Suppressor macrophage treated with lipopolysaccharide for 1 hour (primary cell): ENCODE measurements at regions not wholly inside any gene's neighbourhood (a gene's known extent, or its start where the extent isn't known, plus 50 kb on each side); places are given as distances from the start of the nearest gene placed in this dataset.

Experiments
- DNase-seq, 3 donors: peaks; one replicate each; pipeline ENCODE4 v3.0.0-alpha.2; 2020 to 2022

DNA sequence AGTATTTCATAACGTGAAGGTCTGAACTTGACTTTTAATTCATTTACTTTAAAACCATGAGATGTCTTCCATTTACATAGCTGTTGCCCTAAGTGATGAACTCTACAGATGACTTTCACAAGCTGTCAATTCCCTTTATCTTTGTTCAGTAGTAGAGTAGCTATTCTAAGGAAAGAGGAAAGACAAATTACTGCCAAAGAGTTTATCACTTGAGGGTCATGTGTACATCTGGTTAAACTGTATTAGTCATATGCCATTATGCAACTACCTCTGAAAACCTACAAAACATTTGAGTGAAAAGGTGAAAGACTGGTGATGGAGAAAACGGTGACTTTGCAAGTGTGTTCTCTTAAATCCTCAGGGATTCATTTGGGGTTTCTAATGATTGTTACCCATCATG lies 763.9 kb downstream of the TMEM182 start:
- DNase-seq = no peak

DNA sequence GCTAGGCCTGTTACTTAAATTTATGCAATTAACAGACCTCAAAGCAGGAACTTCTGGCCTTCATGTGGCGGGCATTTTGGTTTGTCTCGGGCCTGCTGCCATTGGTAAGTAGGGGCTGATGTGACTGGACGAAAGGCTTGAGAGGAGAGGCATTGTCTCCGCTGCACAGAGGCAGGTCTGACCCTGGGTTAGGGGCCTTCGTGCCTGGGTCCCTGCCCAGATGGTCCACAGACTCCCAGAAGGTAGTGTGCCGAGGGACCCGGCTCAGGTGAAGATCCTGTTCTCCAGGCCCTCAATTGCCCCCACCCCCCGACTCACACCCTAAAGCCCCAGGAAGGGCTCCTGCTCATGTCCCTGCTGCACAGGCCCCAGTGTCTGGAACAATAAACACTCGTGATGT lies 764.9 kb downstream of the TMEM182 start:
- no peak for DNase-seq

DNA sequence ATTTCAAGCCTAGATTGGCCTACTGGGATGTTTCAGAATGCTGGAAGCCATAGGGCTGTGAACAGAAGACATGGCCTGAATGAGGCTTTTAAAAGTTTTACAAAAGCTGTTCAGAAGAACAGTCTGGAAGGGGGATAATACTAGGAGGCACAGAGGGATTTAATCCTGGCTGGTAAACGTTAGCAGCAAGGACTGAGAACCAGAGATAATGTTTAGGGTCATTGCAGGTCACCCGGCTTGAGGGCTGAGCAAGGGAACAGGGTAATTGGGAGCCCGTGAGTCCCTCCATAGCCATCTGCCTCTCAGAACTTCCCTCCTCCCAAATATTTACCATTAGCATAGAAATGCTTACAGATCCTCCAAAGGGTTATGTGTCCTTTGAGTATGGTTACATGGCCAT lies 765.4 kb downstream of the TMEM182 start:
- no peak for DNase-seq

DNA sequence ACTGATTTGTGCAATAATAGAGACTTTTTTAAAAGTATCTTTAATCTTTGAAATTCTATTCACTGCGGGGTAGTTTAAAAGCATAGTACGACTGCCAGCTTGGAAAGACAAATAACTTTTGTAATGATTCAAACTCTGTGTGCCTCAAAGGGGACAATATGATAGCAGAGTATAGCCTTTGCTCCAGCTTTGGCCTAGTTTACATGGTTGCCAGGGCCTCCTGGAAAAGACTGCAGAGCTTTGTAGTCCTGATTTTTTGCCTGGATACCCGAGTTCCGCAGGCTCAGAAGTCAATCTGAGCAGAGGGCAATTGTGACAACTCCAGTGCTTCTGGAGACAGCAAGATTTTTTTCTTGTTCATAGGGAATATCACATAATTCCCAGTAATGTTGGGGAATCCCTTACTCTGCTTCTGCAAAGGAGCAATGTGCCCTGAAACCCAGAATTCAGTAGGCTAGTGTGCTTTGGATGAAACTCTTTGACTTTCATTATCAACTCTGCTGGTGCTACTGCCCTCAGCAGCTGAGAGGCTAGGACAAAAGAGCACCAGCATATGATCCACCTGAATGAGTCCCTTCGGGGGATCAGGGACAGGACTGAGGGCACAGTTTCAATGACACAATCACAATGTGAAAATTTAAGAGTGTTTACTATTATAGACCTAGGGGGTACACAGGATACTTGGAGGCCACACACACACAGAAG lies 768.1 kb downstream of the TMEM182 start:
- no peak for DNase-seq

DNA sequence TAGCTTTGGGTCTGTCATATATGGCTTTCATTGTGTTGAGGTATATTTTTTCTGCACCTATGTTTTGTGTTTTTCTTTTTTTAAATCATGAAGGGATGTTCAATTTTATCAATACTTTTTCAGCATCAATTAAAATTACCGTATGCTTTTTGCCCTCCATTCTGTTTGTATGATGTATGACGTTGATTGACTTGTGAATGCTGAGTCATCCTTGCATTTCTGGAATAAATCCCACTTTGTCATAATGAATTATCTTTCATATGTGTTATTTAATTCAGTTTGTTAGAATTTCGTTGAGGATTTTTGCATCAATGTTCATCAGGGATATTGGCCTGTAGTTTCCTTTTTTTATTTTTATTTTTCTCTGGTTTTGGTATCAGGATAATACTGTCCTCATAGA lies 790.9 kb downstream of the TMEM182 start:
- no peak for DNase-seq

DNA sequence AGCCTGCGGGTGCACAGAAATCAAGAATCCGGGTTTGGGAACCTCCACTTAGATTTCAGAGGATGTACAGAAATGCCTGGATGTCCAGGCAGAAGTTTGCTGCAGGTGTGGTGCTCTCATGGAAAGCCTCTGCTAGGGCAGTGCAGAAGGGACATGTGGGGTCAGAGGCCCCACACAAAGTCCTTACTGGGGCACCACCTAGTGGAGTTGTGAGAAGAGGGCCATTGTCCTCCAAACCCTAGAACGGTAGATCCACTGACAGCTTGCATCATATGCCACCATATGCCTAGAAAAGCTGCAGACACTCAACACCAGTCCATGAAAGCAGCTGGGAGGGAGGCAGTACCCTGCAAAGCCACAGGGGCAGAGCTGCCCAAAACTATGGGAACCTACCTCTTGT lies 833.0 kb downstream of the TMEM182 start:
- DNase-seq = no peak

DNA sequence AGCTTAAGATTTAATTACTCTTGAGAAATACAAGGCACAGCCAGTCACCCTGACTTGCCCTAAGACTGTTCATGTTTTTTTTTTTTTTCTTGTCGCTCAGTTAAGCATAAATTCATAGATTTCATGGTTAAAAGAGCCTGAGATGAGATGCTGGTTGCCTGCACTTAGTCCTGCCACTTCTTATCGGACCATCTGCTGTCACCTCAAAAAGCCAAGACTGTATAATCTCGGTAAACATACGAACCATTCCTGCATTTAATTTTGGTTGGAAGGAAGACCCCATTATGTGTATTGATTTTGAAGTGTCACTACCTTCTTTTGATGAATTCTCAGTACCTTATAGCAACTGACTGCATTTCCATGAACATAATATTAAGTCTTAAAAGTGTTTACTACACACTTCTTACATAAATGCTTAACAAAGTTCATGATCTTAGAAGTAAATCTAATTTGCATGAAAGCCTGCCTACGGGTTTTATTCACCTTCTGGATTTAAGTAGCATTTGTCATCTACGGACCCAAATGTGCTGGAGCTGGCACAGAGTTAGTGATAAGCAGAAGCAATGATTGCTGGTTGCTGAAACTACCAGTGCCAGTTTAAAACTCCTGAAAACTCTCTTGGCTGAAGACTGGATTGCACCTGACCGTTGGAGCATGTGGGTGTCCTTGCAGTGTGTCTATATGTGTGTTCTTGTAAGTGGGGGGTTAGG lies 843.4 kb downstream of the TMEM182 start:
- no peak for DNase-seq

DNA sequence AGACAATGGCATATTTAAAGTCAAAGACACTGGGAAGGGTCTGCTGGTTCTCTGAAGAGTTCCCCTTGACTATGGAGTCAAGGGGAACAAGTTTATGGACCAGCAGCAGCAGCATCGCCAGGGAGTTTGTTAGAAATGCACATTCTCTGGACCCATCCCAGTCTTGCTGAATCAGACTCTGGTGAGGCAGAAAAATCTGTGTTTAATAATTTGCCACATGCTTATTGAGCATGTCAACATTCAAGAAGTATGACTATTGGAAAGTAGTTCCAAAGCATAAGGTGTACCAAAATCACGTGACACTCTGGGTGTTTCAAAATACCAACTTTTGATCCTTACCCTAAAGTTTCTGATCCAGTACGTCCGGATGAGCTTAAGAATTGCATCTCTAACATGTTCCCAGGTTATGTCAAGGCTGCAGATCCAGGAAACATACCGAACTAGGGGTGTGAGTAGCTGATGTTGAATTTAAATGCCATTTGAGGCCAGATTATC lies 853.8 kb downstream of the TMEM182 start:
- no peak for DNase-seq

DNA sequence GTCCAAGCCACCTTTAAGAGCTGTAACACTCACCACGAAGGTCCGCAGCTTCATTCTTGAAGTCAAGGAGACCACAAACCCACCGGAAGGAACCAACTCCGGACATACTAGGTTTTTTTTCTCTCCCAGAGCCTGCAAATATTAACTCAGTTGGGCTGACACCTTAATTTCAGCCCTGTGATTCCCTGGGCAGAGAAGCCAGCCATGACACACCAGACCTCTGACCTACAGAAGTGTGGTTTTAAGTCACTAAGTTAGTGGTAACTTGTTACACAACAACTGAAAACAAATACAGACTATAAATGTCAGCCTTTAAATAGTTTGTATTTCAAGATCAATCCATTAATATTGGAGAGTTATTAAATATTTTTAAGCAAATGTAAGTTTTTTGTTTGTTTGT lies 855.1 kb downstream of the TMEM182 start:
- no peak for DNase-seq

DNA sequence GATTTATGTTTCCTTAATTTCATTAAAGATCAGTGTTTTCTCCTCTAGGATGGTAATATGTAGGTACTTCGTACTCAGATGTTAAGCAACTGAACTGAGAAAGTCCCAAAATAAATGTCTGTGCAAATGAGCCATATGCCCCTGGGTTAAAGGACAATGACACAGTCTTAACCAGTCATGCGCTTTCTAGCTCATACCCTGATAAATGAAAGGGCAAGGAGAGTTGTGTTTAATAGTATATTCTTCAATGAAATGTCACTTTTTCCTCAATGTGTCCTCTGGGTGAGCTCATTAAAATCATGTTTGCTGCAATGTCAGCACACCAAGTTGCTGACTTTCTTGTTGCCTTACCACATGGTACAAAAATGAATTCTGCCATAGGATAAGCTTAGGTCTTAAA lies 856.3 kb downstream of the TMEM182 start:
- no peak for DNase-seq

DNA sequence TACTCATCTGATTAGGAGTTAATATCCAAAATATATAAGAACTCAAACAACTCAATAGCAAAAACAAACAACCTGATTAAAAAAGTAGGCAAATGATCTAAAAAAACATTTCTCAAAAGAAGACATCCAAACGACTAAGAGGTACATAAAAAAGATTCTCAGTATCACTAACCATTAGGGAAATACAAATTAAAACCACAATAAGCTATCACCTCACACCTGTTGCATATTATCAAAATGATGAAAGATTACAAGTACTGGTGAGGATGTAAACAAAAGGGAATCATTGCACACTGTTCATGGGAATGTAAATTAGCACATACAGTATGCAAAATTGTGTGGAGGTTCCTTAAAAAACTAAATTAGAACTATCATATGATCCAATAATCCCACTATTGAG lies 865.5 kb downstream of the TMEM182 start:
- DNase-seq = no peak

DNA sequence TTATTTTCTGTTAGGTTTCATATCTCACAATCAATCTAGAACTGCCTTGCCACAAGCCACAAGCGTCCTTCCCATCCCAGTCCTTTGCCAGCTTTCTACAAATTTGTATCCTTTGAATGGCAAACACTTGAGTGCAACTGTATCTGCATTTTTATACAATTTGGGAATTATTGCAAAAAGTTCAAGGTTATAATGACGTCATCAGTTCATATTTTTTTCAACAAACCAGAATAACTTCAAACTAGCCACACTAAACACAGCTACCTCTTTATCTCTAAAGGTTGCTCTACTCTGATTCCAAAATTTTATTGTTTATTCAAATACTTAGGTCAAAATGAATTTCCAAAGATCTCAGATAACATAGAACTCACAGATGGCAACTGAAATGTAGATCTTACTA lies 877.1 kb downstream of the TMEM182 start:
- DNase-seq = no peak

DNA sequence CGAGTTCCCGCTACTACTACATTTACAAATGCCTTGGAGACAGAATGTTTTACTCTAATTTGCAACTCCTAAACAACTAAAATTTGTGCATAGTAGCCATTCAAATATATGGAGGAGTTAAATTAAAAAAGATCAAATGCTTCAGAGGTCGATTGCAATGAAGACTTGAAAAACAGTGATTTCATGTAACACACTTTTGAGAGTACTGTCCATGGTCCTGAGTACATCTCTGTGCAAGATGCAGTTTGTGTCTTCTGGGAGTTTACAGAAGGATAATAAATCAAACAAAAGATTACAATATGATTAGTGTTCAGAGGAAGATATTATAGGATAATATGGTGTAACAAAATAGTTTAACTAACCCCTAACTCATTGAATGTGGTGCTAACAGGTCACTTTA lies 894.7 kb downstream of the TMEM182 start:
- DNase-seq = no peak

DNA sequence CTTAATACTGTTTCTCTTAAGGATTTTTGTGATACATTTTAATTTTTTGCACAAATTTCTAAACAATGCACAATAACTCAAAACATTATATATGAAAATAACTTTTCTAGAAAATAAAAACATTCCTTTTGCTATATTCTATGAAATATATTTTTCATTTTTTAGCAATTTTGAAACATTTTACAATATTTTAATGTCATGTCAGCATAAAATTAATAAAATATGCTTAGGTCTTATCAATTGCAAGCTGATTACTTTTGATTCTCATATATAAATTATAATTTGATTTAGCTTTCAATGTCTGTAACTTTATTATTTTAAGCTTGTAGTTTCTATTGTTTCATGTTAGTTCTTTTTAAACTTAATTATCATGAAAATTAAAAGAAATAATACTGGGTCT lies 898.7 kb downstream of the TMEM182 start:
- no peak for DNase-seq

DNA sequence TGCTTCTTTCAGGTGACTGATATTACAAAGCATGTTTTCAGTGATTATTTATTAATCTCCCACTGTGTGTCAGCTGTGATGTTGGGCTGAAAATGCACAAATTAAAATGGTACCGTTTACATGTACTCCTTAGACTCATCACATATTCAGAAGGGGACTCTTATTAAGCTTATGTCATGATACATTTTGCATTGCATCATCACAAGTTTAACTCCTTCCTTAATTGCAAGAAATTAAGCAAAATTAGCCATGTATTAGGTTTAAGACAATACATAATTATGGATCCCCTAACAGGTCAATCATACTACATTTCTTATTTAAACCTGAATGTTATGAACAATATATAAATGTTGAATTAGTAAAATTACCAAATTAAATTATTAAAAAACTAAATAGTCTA lies 899.1 kb downstream of the TMEM182 start:
- no peak for DNase-seq

DNA sequence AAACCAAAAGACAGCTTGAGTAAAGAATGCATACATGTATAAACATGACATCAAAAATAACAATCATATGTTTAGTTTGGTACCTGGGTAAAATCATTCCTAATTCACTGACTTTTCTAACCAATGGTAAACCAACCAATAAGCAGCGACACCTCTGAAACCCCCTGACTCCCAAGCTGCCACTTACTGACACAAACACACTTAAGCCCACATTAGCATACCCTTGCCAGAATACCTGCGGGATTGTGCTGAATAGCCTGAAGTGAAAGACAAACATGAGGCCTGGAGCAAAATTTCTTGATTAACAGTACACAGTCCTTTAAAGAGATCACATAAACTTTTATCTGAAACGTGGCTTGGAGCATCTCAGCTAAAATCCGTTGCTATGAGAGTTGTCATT lies 902.9 kb downstream of the TMEM182 start:
- DNase-seq = no peak

DNA sequence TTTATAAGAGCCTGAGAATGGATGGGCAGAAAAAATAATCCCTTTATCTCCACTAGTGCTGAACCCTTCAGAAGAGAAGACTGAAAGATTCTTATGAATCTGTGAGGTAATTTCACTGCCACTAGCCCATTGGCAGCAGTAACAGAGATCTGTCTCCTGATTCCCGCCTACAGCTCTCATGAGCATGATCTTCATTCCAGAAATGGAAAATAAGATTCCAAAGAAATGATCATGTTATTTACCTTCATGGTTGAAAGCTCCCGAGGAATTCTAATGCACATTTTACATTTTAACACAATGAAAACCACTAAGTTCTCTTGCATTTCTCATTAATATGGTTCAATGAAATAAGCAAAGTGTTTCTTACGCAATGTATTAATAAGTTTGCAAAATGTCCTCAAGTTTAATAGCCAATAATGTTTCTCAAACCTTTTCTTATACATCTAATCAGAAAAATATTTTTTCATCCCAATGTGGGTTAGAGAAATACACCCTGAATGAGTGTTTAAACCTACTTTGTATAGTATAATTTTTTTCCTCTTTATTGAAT lies 905.6 kb downstream of the TMEM182 start:
- no peak for DNase-seq

DNA sequence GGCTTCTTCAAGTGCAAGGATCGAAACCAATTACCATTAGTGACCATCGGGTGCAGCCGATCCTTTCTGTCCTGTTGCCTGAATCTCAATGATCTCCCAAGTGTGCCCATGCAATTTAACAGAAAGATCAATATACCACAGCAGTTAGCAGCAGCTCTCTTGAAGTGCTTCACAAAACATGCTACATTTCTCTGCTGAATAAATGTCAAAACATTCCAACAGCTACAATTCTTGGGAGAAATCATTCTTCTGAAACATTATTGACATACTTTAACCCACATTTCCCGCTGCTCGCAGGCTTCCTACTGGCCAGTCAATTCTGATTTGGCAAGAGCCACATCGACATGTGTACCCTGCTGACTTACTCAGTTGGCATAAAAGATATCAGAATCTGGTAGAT lies 907.7 kb downstream of the TMEM182 start:
- DNase-seq = no peak
